ENCODE measurements at regions not wholly inside any gene's neighbourhood (a gene's known extent, or its start where the extent isn't known, plus 50 kb on each side); places are given as distances from the start of the nearest gene placed in this dataset.

GRCh38 chr1:227450489-227450888, 112.9 kb upstream of the ZNF678 start:
- TF ChIP-seq, protein P1, sequence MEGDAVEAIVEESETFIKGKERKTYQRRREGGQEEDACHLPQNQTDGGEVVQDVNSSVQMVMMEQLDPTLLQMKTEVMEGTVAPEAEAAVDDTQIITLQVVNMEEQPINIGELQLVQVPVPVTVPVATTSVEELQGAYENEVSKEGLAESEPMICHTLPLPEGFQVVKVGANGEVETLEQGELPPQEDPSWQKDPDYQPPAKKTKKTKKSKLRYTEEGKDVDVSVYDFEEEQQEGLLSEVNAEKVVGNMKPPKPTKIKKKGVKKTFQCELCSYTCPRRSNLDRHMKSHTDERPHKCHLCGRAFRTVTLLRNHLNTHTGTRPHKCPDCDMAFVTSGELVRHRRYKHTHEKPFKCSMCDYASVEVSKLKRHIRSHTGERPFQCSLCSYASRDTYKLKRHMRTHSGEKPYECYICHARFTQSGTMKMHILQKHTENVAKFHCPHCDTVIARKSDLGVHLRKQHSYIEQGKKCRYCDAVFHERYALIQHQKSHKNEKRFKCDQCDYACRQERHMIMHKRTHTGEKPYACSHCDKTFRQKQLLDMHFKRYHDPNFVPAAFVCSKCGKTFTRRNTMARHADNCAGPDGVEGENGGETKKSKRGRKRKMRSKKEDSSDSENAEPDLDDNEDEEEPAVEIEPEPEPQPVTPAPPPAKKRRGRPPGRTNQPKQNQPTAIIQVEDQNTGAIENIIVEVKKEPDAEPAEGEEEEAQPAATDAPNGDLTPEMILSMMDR (IDR thresholded peaks at IDR 0.05), result no peak
- no peak for TF ChIP-seq POLR2A (IDR thresholded peaks at IDR 0.05)
